ENCODE measurements at regions not wholly inside any gene's neighbourhood (a gene's known extent, or its start where the extent isn't known, plus 50 kb on each side); places are given as distances from the start of the nearest gene placed in this dataset.
A peak's percentile ranks its signal among the peaks of the same experiment; 100 is the strongest.
"Not testable (repeated sequence)": the region's sequence is repeated elsewhere in the genome, so short reads cannot be mapped to it uniquely, and the experiment has no call there.

- Mint-ChIP-seq H3K4me3 (no peak overlapping the region), H3K4me1 (no peaks in the 10 kb centered on the region), H3K36me3 (no peaks in the 10 kb centered on the region), H3K27me3 (peaks cover 12% of the 10 kb centered on the region), H3K27ac (no peak overlapping the region), H3K9me3 (peaks cover 0 to 3% (median 0%) of the 10 kb centered on the region in 7 donors)
- Histone ChIP-seq H3K27me3 (ENCODE audit: control insufficient read depth, insufficient read depth, low read length) (peaks cover 3% of the 10 kb centered on the region), H3K4me1 (ENCODE audit: control insufficient read depth, insufficient read depth, low read length, poor library complexity, severe bottlenecking) (no peaks in the 10 kb centered on the region), H3K36me3 (ENCODE audit: control insufficient read depth, insufficient read depth, low read length) (no peaks in the 10 kb centered on the region), H3K27ac (ENCODE audit: insufficient read depth, low read length, poor library complexity, severe bottlenecking) (no peak overlapping the region), H3K4me3 (ENCODE audit: low read depth, low read length) (no peak overlapping the region), H3K9me3 (ENCODE audit: control insufficient read depth in 2 of 2, low read length in 2 of 2) (no peaks in the 10 kb centered on the region)
- no peak for ATAC-seq (ENCODE audit: low read depth in 2 of 2)
- DNase-seq, result no peak
Observed at GRCh38 chrX:140088438-140088837, 123.1 kb upstream of the CXorf66 start.

- Mint-ChIP-seq H3K9me3 (no peaks in the 10 kb centered on the region), H3K4me3 (no peak overlapping the region), H3K36me3 (no peaks in the 10 kb centered on the region), H3K27me3 (peaks cover 12% of the 10 kb centered on the region), H3K4me1 (no peaks in the 10 kb centered on the region), H3K27ac (no peak overlapping the region)
- Histone ChIP-seq H3K9me3 (ENCODE audit: control insufficient read depth in 2 of 2, low read length in 2 of 2) (no peaks in the 10 kb centered on the region), H3K27me3 (ENCODE audit: control insufficient read depth, insufficient read depth, low read length) (peaks cover 3% of the 10 kb centered on the region), H3K27ac (ENCODE audit: insufficient read depth, low read length, poor library complexity, severe bottlenecking) (no peak overlapping the region), H3K4me1 (ENCODE audit: control insufficient read depth, insufficient read depth, low read length, poor library complexity, severe bottlenecking) (no peaks in the 10 kb centered on the region), H3K36me3 (ENCODE audit: control insufficient read depth, insufficient read depth, low read length) (no peaks in the 10 kb centered on the region), H3K4me3 (ENCODE audit: low read depth, low read length) (no peak overlapping the region)
- no peak for ATAC-seq (ENCODE audit: low read depth in 2 of 2)
- DNase-seq, result no peak
Observed at GRCh38 chrX:140087875-140088274, 122.6 kb upstream of the CXorf66 start.

- Histone ChIP-seq H3K4me3 (ENCODE audit: low read depth, low read length) (no peak overlapping the region), H3K27me3 (ENCODE audit: control insufficient read depth, insufficient read depth, low read length) (peaks cover 3% of the 10 kb centered on the region), H3K36me3 (ENCODE audit: control insufficient read depth, insufficient read depth, low read length) (no peaks in the 10 kb centered on the region), H3K27ac (ENCODE audit: insufficient read depth, low read length, poor library complexity, severe bottlenecking) (no peak overlapping the region), H3K9me3 (ENCODE audit: control insufficient read depth in 2 of 2, low read length in 2 of 2) (peaks cover 0 to 1% of the 10 kb centered on the region in 2 experiments), H3K4me1 (ENCODE audit: control insufficient read depth, insufficient read depth, low read length, poor library complexity, severe bottlenecking) (no peaks in the 10 kb centered on the region)
- Mint-ChIP-seq H3K27me3 (peaks cover 12% of the 10 kb centered on the region), H3K27ac (no peak overlapping the region), H3K4me3 (no peak overlapping the region), H3K36me3 (no peaks in the 10 kb centered on the region), H3K4me1 (no peaks in the 10 kb centered on the region), H3K9me3 (no peaks in the 10 kb centered on the region)
- DNase-seq, result no peak
- ATAC-seq (ENCODE audit: low read depth in 2 of 2), result no peak
Observed at GRCh38 chrX:140086691-140087090, 121.4 kb upstream of the CXorf66 start.

GRCh38 chrX:140074851-140075250 is 109.5 kb upstream of the CXorf66 start:
- not testable (repeated sequence) for H3K9me3 ChIP-seq (ENCODE audit: control insufficient read depth in 2 of 2, low read length in 2 of 2); H3K27ac ChIP-seq (ENCODE audit: insufficient read depth, low read length, poor library complexity, severe bottlenecking); H3K27me3 Mint-ChIP-seq; H3K27me3 ChIP-seq (ENCODE audit: control insufficient read depth, insufficient read depth, low read length); H3K36me3 Mint-ChIP-seq; H3K36me3 ChIP-seq (ENCODE audit: control insufficient read depth, insufficient read depth, low read length); H3K4me1 Mint-ChIP-seq; DNase-seq; H3K9me3 Mint-ChIP-seq; H3K4me1 ChIP-seq (ENCODE audit: control insufficient read depth, insufficient read depth, low read length, poor library complexity, severe bottlenecking); H3K27ac Mint-ChIP-seq; ATAC-seq (ENCODE audit: low read depth in 2 of 2); H3K4me3 ChIP-seq (ENCODE audit: low read depth, low read length); H3K4me3 Mint-ChIP-seq

- Histone ChIP-seq H3K36me3 (ENCODE audit: control insufficient read depth, insufficient read depth, low read length) (no peaks in the 10 kb centered on the region), H3K9me3 (ENCODE audit: control insufficient read depth in 2 of 2, low read length in 2 of 2) (no peaks in the 10 kb centered on the region), H3K27ac (ENCODE audit: insufficient read depth, low read length, poor library complexity, severe bottlenecking) (no peak overlapping the region), H3K27me3 (ENCODE audit: control insufficient read depth, insufficient read depth, low read length) (no peaks in the 10 kb centered on the region), H3K4me3 (ENCODE audit: low read depth, low read length) (no peak overlapping the region), H3K4me1 (ENCODE audit: control insufficient read depth, insufficient read depth, low read length, poor library complexity, severe bottlenecking) (no peaks in the 10 kb centered on the region)
- Mint-ChIP-seq H3K4me3 (no peak overlapping the region), H3K27ac (no peak overlapping the region), H3K27me3 (no peaks in the 10 kb centered on the region), H3K9me3 (peaks cover 0 to 2% (median 0%) of the 10 kb centered on the region in 7 donors), H3K4me1 (no peaks in the 10 kb centered on the region), H3K36me3 (no peaks in the 10 kb centered on the region)
- DNase-seq, result no peak
- ATAC-seq (ENCODE audit: low read depth in 2 of 2), result no peak
Observed at GRCh38 chrX:140071037-140071436, 105.7 kb upstream of the CXorf66 start.

- H3K4me1 ChIP-seq (ENCODE audit: control insufficient read depth, insufficient read depth, low read length, poor library complexity, severe bottlenecking), result no peaks in the 10 kb centered on the region
- H3K4me3 ChIP-seq (ENCODE audit: low read depth, low read length), result no peak overlapping the region
- no peak overlapping the region for H3K27ac Mint-ChIP-seq
- H3K4me1 Mint-ChIP-seq, result no peaks in the 10 kb centered on the region
- H3K36me3 ChIP-seq (ENCODE audit: control insufficient read depth, insufficient read depth, low read length), result no peaks in the 10 kb centered on the region
- H3K27me3 ChIP-seq (ENCODE audit: control insufficient read depth, insufficient read depth, low read length), result no peaks in the 10 kb centered on the region
- H3K36me3 Mint-ChIP-seq, result no peaks in the 10 kb centered on the region
- no peaks in the 10 kb centered on the region for H3K9me3 ChIP-seq (ENCODE audit: control insufficient read depth in 2 of 2, low read length in 2 of 2)
- ATAC-seq (ENCODE audit: low read depth in 2 of 2) (no peak), DNase-seq (no peak)
- peaks cover 0 to 2% (median 0%) of the 10 kb centered on the region in 7 donors for H3K9me3 Mint-ChIP-seq
- no peak overlapping the region for H3K27ac ChIP-seq (ENCODE audit: insufficient read depth, low read length, poor library complexity, severe bottlenecking)
- no peaks in the 10 kb centered on the region for H3K27me3 Mint-ChIP-seq
- no peak overlapping the region for H3K4me3 Mint-ChIP-seq
Observed at GRCh38 chrX:140065961-140066662, 100.8 kb upstream of the CXorf66 start.

GRCh38 chrX:140064993-140065392 is 99.7 kb upstream of the CXorf66 start:
- peaks cover 5% of the 10 kb centered on the region for H3K27me3 Mint-ChIP-seq
- peaks cover 0 to 2% (median 0%) of the 10 kb centered on the region in 7 donors for H3K9me3 Mint-ChIP-seq
- DNase-seq (no peak), ATAC-seq (ENCODE audit: low read depth in 2 of 2) (no peak)
- H3K27ac Mint-ChIP-seq, result no peak overlapping the region
- H3K36me3 Mint-ChIP-seq, result no peaks in the 10 kb centered on the region
- H3K4me3 Mint-ChIP-seq, result no peak overlapping the region
- Histone ChIP-seq H3K27me3 (ENCODE audit: control insufficient read depth, insufficient read depth, low read length) (no peaks in the 10 kb centered on the region), H3K36me3 (ENCODE audit: control insufficient read depth, insufficient read depth, low read length) (no peaks in the 10 kb centered on the region), H3K4me3 (ENCODE audit: low read depth, low read length) (no peak overlapping the region), H3K27ac (ENCODE audit: insufficient read depth, low read length, poor library complexity, severe bottlenecking) (no peak overlapping the region), H3K4me1 (ENCODE audit: control insufficient read depth, insufficient read depth, low read length, poor library complexity, severe bottlenecking) (no peaks in the 10 kb centered on the region), H3K9me3 (ENCODE audit: control insufficient read depth in 2 of 2, low read length in 2 of 2) (no peaks in the 10 kb centered on the region)
- no peaks in the 10 kb centered on the region for H3K4me1 Mint-ChIP-seq

- Histone ChIP-seq H3K27ac (ENCODE audit: insufficient read depth, low read length, poor library complexity, severe bottlenecking) (no peak overlapping the region), H3K4me1 (ENCODE audit: control insufficient read depth, insufficient read depth, low read length, poor library complexity, severe bottlenecking) (no peaks in the 10 kb centered on the region), H3K4me3 (ENCODE audit: low read depth, low read length) (no peak overlapping the region), H3K9me3 (ENCODE audit: control insufficient read depth in 2 of 2, low read length in 2 of 2) (no peaks in the 10 kb centered on the region), H3K27me3 (ENCODE audit: control insufficient read depth, insufficient read depth, low read length) (no peaks in the 10 kb centered on the region), H3K36me3 (ENCODE audit: control insufficient read depth, insufficient read depth, low read length) (no peaks in the 10 kb centered on the region)
- no peak overlapping the region for H3K4me3 Mint-ChIP-seq
- H3K27me3 Mint-ChIP-seq, result peaks cover 5% of the 10 kb centered on the region
- ATAC-seq (ENCODE audit: low read depth in 2 of 2), result peak in 1 of 2 donors; percentile 18
- H3K9me3 Mint-ChIP-seq, result no peaks in the 10 kb centered on the region
- H3K36me3 Mint-ChIP-seq, result no peaks in the 10 kb centered on the region
- peak in 2 of 3 donors; percentile 24 to 72 for DNase-seq
- no peak overlapping the region for H3K27ac Mint-ChIP-seq
- H3K4me1 Mint-ChIP-seq, result peaks cover 0 to 5% (median 2%) of the 10 kb centered on the region in 4 donors
Observed at GRCh38 chrX:140057001-140057411, 91.7 kb upstream of the CXorf66 start.
